Anterior cingulate cortex (tissue), 58 donors: ENCODE measurements at regions not wholly inside any gene's neighbourhood (a gene's known extent, or its start where the extent isn't known, plus 50 kb on each side); places are given as distances from the start of the nearest gene placed in this dataset.
"Not testable (repeated sequence)": the region's sequence is repeated elsewhere in the genome, so short reads cannot be mapped to it uniquely, and the experiment has no call there.

Experiments
- DNase-seq, 58 donors: peaks; one replicate each; lab custom pipeline; 2025; lab: John Stamatoyannopoulos, UW

GRCh38 chr5:131008329-131008728 lies 156.7 kb downstream of the HINT1 start:
- DNase-seq: no peak

- DNase-seq: no peak
Measured at GRCh38 chr5:131005963-131006684, 158.9 kb downstream of the HINT1 start.

GRCh38 chr5:131001507-131001906 lies 163.5 kb downstream of the HINT1 start:
- no peak for DNase-seq

GRCh38 chr5:131000289-131000688 lies 164.8 kb downstream of the HINT1 start:
- no peak for DNase-seq

GRCh38 chr5:130996720-130997119 lies 168.3 kb downstream of the HINT1 start:
- not testable (repeated sequence) for DNase-seq

GRCh38 chr5:130995851-130996250 lies 169.2 kb downstream of the HINT1 start:
- no peak for DNase-seq

GRCh38 chr5:130995254-130995515 lies 169.9 kb downstream of the HINT1 start:
- no peak for DNase-seq

- no peak for DNase-seq
Measured at GRCh38 chr5:130994496-130995253, 170.4 kb downstream of the HINT1 start.

- no peak for DNase-seq
Measured at GRCh38 chr5:130992621-130993020, 172.4 kb downstream of the HINT1 start.

GRCh38 chr5:130992095-130992494 lies 173.0 kb downstream of the HINT1 start:
- DNase-seq: no peak

GRCh38 chr5:130985776-130986175 lies 179.3 kb downstream of the HINT1 start:
- DNase-seq: no peak

GRCh38 chr5:130981663-130982062 lies 183.4 kb downstream of the HINT1 start:
- no peak for DNase-seq

- DNase-seq: no peak
Measured at GRCh38 chr5:130978475-130978874, 186.6 kb downstream of the HINT1 start.

- DNase-seq: no peak
Measured at GRCh38 chr5:130976493-130976892, 188.6 kb downstream of the HINT1 start.

- no peak for DNase-seq
Measured at GRCh38 chr5:130975847-130976246, 189.2 kb downstream of the HINT1 start.

GRCh38 chr5:130975299-130975698 lies 189.8 kb downstream of the HINT1 start:
- DNase-seq: no peak

- no peak for DNase-seq
Measured at GRCh38 chr5:130974021-130974683, 190.9 kb downstream of the HINT1 start.

GRCh38 chr5:130966990-130967525 lies 198.0 kb downstream of the HINT1 start:
- no peak for DNase-seq

GRCh38 chr5:130965920-130966319 lies 199.1 kb downstream of the HINT1 start:
- no peak for DNase-seq

- no peak for DNase-seq
Measured at GRCh38 chr5:130965360-130965759, 199.7 kb downstream of the HINT1 start.
